ENCODE measurements at regions not wholly inside any gene's neighbourhood (a gene's known extent, or its start where the extent isn't known, plus 50 kb on each side); places are given as distances from the start of the nearest gene placed in this dataset.

DNA sequence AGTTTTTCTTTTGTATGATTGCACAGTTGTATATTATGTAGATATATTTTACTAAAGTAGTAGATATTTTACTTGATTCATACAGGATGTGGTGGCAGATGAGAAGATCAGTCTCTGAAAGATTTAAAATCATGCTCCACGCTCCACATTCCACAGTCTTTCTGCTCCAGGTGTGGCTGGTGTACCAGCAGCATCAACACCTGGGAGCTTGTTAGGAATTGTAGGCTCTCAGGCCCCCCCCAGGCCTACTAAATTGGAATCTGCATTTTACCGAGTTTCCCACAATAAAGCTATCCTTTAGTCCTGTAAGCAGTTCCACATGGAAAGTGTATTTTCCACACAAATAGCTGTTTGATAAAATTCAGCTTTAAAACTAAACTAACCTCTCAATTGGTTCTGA is 537.4 kb downstream of the BCKDHB start:
- TF ChIP-seq, protein P1, sequence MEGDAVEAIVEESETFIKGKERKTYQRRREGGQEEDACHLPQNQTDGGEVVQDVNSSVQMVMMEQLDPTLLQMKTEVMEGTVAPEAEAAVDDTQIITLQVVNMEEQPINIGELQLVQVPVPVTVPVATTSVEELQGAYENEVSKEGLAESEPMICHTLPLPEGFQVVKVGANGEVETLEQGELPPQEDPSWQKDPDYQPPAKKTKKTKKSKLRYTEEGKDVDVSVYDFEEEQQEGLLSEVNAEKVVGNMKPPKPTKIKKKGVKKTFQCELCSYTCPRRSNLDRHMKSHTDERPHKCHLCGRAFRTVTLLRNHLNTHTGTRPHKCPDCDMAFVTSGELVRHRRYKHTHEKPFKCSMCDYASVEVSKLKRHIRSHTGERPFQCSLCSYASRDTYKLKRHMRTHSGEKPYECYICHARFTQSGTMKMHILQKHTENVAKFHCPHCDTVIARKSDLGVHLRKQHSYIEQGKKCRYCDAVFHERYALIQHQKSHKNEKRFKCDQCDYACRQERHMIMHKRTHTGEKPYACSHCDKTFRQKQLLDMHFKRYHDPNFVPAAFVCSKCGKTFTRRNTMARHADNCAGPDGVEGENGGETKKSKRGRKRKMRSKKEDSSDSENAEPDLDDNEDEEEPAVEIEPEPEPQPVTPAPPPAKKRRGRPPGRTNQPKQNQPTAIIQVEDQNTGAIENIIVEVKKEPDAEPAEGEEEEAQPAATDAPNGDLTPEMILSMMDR (conservative IDR thresholded peaks at IDR 0.05; ENCODE audit: low read depth, low read length): no peak
- TF ChIP-seq EZH2 (IDR thresholded peaks at IDR 0.05; ENCODE audit: borderline replicate concordance, low read depth, low read length, poor library complexity, severe bottlenecking): no peak
